ENCODE measurements at regions not wholly inside any gene's neighbourhood (a gene's known extent, or its start where the extent isn't known, plus 50 kb on each side); places are given as distances from the start of the nearest gene placed in this dataset.

DNA sequence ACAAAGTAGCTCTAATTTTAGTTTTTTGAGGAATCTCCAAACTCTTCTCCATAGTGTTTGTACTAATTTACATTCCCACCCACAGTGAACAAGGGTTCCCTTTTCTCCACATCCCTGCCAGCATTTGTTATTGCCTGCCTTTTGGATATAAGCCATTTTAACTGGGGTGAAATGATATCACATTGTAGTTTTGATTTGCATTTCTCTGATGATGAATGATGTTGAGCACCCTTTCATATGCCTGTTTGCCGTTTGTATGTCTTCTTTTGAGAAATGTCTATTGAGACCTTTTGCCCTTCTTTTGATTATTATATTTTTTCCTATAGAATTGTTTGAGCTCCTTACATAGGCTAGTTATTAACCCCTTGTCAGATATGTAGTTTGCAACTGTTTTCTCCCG, 239.9 kb upstream of the TPM1 start:
- TF ChIP-seq, protein P1, sequence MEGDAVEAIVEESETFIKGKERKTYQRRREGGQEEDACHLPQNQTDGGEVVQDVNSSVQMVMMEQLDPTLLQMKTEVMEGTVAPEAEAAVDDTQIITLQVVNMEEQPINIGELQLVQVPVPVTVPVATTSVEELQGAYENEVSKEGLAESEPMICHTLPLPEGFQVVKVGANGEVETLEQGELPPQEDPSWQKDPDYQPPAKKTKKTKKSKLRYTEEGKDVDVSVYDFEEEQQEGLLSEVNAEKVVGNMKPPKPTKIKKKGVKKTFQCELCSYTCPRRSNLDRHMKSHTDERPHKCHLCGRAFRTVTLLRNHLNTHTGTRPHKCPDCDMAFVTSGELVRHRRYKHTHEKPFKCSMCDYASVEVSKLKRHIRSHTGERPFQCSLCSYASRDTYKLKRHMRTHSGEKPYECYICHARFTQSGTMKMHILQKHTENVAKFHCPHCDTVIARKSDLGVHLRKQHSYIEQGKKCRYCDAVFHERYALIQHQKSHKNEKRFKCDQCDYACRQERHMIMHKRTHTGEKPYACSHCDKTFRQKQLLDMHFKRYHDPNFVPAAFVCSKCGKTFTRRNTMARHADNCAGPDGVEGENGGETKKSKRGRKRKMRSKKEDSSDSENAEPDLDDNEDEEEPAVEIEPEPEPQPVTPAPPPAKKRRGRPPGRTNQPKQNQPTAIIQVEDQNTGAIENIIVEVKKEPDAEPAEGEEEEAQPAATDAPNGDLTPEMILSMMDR (IDR thresholded peaks at IDR 0.05) = no peak
- no peak for TF ChIP-seq ESRRA (CRISPR knock-in tag; IDR thresholded peaks at IDR 0.05; ENCODE audit: borderline replicate concordance)
- no peak for TF ChIP-seq NR2C2 (CRISPR knock-in tag; IDR thresholded peaks at IDR 0.05)
- no peak for TF ChIP-seq TEAD4 (CRISPR knock-in tag; IDR thresholded peaks at IDR 0.05)
- TF ChIP-seq FOXK1 (CRISPR knock-in tag; IDR thresholded peaks at IDR 0.05) = no peak
- TF ChIP-seq, protein P2, sequence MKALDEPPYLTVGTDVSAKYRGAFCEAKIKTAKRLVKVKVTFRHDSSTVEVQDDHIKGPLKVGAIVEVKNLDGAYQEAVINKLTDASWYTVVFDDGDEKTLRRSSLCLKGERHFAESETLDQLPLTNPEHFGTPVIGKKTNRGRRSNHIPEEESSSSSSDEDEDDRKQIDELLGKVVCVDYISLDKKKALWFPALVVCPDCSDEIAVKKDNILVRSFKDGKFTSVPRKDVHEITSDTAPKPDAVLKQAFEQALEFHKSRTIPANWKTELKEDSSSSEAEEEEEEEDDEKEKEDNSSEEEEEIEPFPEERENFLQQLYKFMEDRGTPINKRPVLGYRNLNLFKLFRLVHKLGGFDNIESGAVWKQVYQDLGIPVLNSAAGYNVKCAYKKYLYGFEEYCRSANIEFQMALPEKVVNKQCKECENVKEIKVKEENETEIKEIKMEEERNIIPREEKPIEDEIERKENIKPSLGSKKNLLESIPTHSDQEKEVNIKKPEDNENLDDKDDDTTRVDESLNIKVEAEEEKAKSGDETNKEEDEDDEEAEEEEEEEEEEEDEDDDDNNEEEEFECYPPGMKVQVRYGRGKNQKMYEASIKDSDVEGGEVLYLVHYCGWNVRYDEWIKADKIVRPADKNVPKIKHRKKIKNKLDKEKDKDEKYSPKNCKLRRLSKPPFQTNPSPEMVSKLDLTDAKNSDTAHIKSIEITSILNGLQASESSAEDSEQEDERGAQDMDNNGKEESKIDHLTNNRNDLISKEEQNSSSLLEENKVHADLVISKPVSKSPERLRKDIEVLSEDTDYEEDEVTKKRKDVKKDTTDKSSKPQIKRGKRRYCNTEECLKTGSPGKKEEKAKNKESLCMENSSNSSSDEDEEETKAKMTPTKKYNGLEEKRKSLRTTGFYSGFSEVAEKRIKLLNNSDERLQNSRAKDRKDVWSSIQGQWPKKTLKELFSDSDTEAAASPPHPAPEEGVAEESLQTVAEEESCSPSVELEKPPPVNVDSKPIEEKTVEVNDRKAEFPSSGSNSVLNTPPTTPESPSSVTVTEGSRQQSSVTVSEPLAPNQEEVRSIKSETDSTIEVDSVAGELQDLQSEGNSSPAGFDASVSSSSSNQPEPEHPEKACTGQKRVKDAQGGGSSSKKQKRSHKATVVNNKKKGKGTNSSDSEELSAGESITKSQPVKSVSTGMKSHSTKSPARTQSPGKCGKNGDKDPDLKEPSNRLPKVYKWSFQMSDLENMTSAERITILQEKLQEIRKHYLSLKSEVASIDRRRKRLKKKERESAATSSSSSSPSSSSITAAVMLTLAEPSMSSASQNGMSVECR (CRISPR knock-in tag; IDR thresholded peaks at IDR 0.05; ENCODE audit: borderline replicate concordance) = no peak
- TF ChIP-seq JAZF1 (CRISPR knock-in tag; IDR thresholded peaks at IDR 0.05) = no peak
- TF ChIP-seq, protein P3, sequence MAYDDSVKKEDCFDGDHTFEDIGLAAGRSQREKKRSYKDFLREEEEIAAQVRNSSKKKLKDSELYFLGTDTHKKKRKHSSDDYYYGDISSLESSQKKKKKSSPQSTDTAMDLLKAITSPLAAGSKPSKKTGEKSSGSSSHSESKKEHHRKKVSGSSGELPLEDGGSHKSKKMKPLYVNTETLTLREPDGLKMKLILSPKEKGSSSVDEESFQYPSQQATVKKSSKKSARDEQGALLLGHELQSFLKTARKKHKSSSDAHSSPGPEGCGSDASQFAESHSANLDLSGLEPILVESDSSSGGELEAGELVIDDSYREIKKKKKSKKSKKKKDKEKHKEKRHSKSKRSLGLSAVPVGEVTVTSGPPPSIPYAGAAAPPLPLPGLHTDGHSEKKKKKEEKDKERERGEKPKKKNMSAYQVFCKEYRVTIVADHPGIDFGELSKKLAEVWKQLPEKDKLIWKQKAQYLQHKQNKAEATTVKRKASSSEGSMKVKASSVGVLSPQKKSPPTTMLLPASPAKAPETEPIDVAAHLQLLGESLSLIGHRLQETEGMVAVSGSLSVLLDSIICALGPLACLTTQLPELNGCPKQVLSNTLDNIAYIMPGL (CRISPR knock-in tag; IDR thresholded peaks at IDR 0.05) = no peak
- no peak for TF ChIP-seq MYBL2 (CRISPR knock-in tag; IDR thresholded peaks at IDR 0.05)
- no peak for TF ChIP-seq NR3C1 (CRISPR knock-in tag; conservative IDR thresholded peaks at IDR 0.05; ENCODE audit: low read depth)
- TF ChIP-seq CREM (CRISPR knock-in tag; IDR thresholded peaks at IDR 0.05) = no peak
